ENCODE measurements at regions not wholly inside any gene's neighbourhood (a gene's known extent, or its start where the extent isn't known, plus 50 kb on each side); places are given as distances from the start of the nearest gene placed in this dataset.
"Not testable (repeated sequence)": the region's sequence is repeated elsewhere in the genome, so short reads cannot be mapped to it uniquely, and the experiment has no call there.

- no peak overlapping the region for H3K4me3 ChIP-seq (replicated peaks; ENCODE audit: low read depth, low read length)
- H3K36me3 ChIP-seq (ENCODE audit: control insufficient read depth, insufficient read depth, low read length), result no peaks in the 10 kb centered on the region
Observed at GRCh38 chr4:186871856-186872255, 148.2 kb upstream of the FAT1 start.

DNA sequence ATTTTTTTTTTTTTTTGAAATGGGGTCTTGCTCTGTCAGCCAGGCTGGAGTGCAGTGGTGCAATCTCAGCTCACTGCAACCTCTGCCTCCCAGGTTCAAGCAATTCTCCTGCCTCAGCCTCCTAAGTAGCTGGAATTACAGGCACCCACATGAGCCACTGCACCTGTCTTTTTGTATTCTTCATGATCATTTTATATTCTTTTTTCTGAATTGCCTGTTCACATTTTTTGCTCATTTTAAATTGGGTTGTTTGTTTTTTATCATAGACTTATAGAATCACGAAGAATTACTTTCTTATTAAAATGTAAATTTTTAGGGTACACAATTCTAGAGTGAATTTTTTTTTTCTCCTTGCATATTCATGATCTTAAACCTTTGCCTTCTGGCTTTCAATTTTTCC, 149.4 kb upstream of the FAT1 start:
- not testable (repeated sequence) for DNase-seq (ENCODE audit: extremely low read depth, insufficient read length); H3K27me3 ChIP-seq (replicated peaks; ENCODE audit: control insufficient read depth, insufficient read depth, low read length); H3K4me3 ChIP-seq (replicated peaks; ENCODE audit: low read depth, low read length); H3K36me3 ChIP-seq (ENCODE audit: control insufficient read depth, insufficient read depth, low read length)

More at GRCh38 chr4:186871856-186872255, 148.2 kb upstream of the FAT1 start:
- no peak for DNase-seq (ENCODE audit: extremely low read depth, insufficient read length)
- TF ChIP-seq, protein P1, sequence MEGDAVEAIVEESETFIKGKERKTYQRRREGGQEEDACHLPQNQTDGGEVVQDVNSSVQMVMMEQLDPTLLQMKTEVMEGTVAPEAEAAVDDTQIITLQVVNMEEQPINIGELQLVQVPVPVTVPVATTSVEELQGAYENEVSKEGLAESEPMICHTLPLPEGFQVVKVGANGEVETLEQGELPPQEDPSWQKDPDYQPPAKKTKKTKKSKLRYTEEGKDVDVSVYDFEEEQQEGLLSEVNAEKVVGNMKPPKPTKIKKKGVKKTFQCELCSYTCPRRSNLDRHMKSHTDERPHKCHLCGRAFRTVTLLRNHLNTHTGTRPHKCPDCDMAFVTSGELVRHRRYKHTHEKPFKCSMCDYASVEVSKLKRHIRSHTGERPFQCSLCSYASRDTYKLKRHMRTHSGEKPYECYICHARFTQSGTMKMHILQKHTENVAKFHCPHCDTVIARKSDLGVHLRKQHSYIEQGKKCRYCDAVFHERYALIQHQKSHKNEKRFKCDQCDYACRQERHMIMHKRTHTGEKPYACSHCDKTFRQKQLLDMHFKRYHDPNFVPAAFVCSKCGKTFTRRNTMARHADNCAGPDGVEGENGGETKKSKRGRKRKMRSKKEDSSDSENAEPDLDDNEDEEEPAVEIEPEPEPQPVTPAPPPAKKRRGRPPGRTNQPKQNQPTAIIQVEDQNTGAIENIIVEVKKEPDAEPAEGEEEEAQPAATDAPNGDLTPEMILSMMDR (IDR thresholded peaks at IDR 0.05; ENCODE audit: insufficient read depth, low read length, poor library complexity, severe bottlenecking), result no peak
- H3K27me3 ChIP-seq (replicated peaks; ENCODE audit: control insufficient read depth, insufficient read depth, low read length), result no peaks in the 10 kb centered on the region

DNA sequence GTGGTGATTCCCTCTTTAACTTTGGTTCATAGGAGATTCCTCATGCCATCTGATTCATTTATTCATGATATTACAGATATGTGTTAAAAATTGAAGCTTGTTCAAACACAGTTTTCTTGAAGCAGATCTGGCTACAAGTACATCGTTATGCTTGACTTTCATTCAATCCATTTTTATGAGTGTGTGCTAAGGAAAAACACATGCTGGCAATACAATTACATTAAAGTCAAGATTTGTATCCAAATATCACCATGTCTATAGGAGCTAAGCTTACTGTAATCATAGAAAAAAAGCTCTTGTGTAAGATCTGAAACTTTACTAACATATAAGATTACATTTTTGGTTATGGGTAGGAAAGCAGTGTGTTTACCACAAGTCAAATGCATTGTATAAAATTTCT, 151.8 kb upstream of the FAT1 start:
- no peaks in the 10 kb centered on the region for H3K36me3 ChIP-seq (ENCODE audit: control insufficient read depth, insufficient read depth, low read length)
- no peak for DNase-seq (ENCODE audit: extremely low read depth, insufficient read length)
- no peaks in the 10 kb centered on the region for H3K27me3 ChIP-seq (replicated peaks; ENCODE audit: control insufficient read depth, insufficient read depth, low read length)
- H3K4me3 ChIP-seq (replicated peaks; ENCODE audit: low read depth, low read length), result no peak overlapping the region
- TF ChIP-seq, protein P1 (IDR thresholded peaks at IDR 0.05; ENCODE audit: insufficient read depth, low read length, poor library complexity, severe bottlenecking), result no peak

GRCh38 chr4:186876961-186877626, 153.4 kb upstream of the FAT1 start:
- no peak for DNase-seq (ENCODE audit: extremely low read depth, insufficient read length)
- Histone ChIP-seq H3K4me3 (replicated peaks; ENCODE audit: low read depth, low read length) (no peak overlapping the region), H3K27me3 (replicated peaks; ENCODE audit: control insufficient read depth, insufficient read depth, low read length) (no peaks in the 10 kb centered on the region), H3K36me3 (ENCODE audit: control insufficient read depth, insufficient read depth, low read length) (no peaks in the 10 kb centered on the region)
- TF ChIP-seq, protein P1 (IDR thresholded peaks at IDR 0.05; ENCODE audit: insufficient read depth, low read length, poor library complexity, severe bottlenecking), result no peak

- no peak for DNase-seq (ENCODE audit: extremely low read depth, insufficient read length)
- Histone ChIP-seq H3K36me3 (ENCODE audit: control insufficient read depth, insufficient read depth, low read length) (no peaks in the 10 kb centered on the region), H3K27me3 (replicated peaks; ENCODE audit: control insufficient read depth, insufficient read depth, low read length) (no peaks in the 10 kb centered on the region), H3K4me3 (replicated peaks; ENCODE audit: low read depth, low read length) (no peak overlapping the region)
- TF ChIP-seq, protein P1 (IDR thresholded peaks at IDR 0.05; ENCODE audit: insufficient read depth, low read length, poor library complexity, severe bottlenecking), result no peak
Observed at GRCh38 chr4:186878203-186878776, 154.6 kb upstream of the FAT1 start.

GRCh38 chr4:186881521-186882220, 158.0 kb upstream of the FAT1 start:
- no peaks in the 10 kb centered on the region for H3K27me3 ChIP-seq (replicated peaks; ENCODE audit: control insufficient read depth, insufficient read depth, low read length)
- H3K36me3 ChIP-seq (ENCODE audit: control insufficient read depth, insufficient read depth, low read length), result no peaks in the 10 kb centered on the region
- TF ChIP-seq, protein P1 (IDR thresholded peaks at IDR 0.05; ENCODE audit: insufficient read depth, low read length, poor library complexity, severe bottlenecking), result no peak
- no peak overlapping the region for H3K4me3 ChIP-seq (replicated peaks; ENCODE audit: low read depth, low read length)
- no peak for DNase-seq (ENCODE audit: extremely low read depth, insufficient read length)

Measured in GM06990 (cell line).